ENCODE measurements at regions not wholly inside any gene's neighbourhood (a gene's known extent, or its start where the extent isn't known, plus 50 kb on each side); places are given as distances from the start of the nearest gene placed in this dataset.

DNA sequence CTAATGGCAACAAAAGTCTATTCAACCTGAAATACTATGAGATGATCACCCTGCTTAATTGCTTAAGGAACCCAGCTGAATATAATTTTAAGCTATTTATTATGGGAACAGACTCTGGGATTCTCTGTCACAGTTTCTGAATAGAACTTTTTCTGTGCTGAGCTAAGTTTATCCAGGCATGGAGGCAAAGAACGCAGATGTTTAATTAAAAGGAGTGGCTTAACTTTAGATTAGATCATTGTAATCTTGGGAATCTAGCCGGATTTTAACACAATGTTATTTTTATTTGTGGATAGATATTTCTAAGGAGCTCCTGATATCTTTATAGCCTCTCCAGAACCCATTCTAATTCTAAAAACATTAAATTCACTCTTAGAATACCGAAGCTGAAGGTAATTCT lies 353.4 kb downstream of the STIM2 start:
- POLR2A ChIA-PET, result no interaction called here
- TF ChIP-seq BCL11A (IDR thresholded peaks at IDR 0.05; ENCODE audit: low read depth, low read length) (no peak), CBFB (IDR thresholded peaks at IDR 0.05; ENCODE audit: low read depth) (no peak), RELA (IDR thresholded peaks at IDR 0.05; ENCODE audit: borderline replicate concordance, partially characterized antibody) (no peak), STAT1 (conservative IDR thresholded peaks at IDR 0.05) (no peak), ZSCAN29 (IDR thresholded peaks at IDR 0.05) (no peak), SREBF2 (IDR thresholded peaks at IDR 0.05; ENCODE audit: low read length) (no peak), HCFC1 (IDR thresholded peaks at IDR 0.05; ENCODE audit: low read length) (no peak), PAX8 (IDR thresholded peaks at IDR 0.05) (no peak), MEF2A (IDR thresholded peaks at IDR 0.05; ENCODE audit: insufficient read depth, low read depth, low read length) (no peak), SMAD1 (IDR thresholded peaks at IDR 0.05; ENCODE audit: low read depth, partially characterized antibody) (no peak), NR2C2 (IDR thresholded peaks at IDR 0.05; ENCODE audit: borderline replicate concordance, control insufficient read depth, insufficient read length, low read depth) (no peak), RUNX3 (IDR thresholded peaks at IDR 0.05; ENCODE audit: low read length) (no peak), ELK1 (IDR thresholded peaks at IDR 0.05; ENCODE audit: low read depth, low read length) (no peak), CBX5 (IDR thresholded peaks at IDR 0.05; ENCODE audit: low read depth) (no peak)
- TF ChIP-seq, protein P1, sequence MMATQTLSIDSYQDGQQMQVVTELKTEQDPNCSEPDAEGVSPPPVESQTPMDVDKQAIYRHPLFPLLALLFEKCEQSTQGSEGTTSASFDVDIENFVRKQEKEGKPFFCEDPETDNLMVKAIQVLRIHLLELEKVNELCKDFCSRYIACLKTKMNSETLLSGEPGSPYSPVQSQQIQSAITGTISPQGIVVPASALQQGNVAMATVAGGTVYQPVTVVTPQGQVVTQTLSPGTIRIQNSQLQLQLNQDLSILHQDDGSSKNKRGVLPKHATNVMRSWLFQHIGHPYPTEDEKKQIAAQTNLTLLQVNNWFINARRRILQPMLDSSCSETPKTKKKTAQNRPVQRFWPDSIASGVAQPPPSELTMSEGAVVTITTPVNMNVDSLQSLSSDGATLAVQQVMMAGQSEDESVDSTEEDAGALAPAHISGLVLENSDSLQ (IDR thresholded peaks at IDR 0.05), result no peak
- TF ChIP-seq, protein P2, sequence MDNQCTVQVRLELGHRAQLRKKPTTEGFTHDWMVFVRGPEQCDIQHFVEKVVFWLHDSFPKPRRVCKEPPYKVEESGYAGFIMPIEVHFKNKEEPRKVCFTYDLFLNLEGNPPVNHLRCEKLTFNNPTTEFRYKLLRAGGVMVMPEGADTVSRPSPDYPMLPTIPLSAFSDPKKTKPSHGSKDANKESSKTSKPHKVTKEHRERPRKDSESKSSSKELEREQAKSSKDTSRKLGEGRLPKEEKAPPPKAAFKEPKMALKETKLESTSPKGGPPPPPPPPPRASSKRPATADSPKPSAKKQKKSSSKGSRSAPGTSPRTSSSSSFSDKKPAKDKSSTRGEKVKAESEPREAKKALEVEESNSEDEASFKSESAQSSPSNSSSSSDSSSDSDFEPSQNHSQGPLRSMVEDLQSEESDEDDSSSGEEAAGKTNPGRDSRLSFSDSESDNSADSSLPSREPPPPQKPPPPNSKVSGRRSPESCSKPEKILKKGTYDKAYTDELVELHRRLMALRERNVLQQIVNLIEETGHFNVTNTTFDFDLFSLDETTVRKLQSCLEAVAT (IDR thresholded peaks at IDR 0.05), result no peak
- TF ChIP-seq, protein P3, sequence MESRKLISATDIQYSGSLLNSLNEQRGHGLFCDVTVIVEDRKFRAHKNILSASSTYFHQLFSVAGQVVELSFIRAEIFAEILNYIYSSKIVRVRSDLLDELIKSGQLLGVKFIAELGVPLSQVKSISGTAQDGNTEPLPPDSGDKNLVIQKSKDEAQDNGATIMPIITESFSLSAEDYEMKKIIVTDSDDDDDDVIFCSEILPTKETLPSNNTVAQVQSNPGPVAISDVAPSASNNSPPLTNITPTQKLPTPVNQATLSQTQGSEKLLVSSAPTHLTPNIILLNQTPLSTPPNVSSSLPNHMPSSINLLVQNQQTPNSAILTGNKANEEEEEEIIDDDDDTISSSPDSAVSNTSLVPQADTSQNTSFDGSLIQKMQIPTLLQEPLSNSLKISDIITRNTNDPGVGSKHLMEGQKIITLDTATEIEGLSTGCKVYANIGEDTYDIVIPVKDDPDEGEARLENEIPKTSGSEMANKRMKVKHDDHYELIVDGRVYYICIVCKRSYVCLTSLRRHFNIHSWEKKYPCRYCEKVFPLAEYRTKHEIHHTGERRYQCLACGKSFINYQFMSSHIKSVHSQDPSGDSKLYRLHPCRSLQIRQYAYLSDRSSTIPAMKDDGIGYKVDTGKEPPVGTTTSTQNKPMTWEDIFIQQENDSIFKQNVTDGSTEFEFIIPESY (IDR thresholded peaks at IDR 0.05), result no peak
- no peaks in the 10 kb centered on the region for H3K79me2 ChIP-seq (ENCODE audit: control insufficient read depth, insufficient read depth, low read length)
- SMC1A ChIA-PET (ENCODE audit: uncharacterized antibody, unreplicated experiment), result interaction anchor here (1.0 kb wide), 1 partner anchor 19 kb away, joined by 3 read pairs; no protein-coding TSS in a partner anchor
- no TSS peak for BruUV-seq (replicated peaks)
- H4K20me1 ChIP-seq (ENCODE audit: control insufficient read depth, insufficient read depth), result no peaks in the 10 kb centered on the region
- CTCF ChIA-PET, result no interaction called here
- no peaks in the 10 kb centered on the region for H3K27me3 ChIP-seq (replicated peaks in 1 of 2; ENCODE audit: control insufficient read depth in 2 of 2, insufficient read depth in 2 of 2, low read length in 1 of 2)
- H3K36me3 ChIP-seq (ENCODE audit: control insufficient read depth in 2 of 2, insufficient read depth in 2 of 2, low read length in 1 of 2), result no peaks in the 10 kb centered on the region
- no peak overlapping the region for H3K4me2 ChIP-seq (ENCODE audit: control insufficient read depth, insufficient read depth)
- in situ Hi-C loops (cut with MboI), result no loop called here
- H2AFZ ChIP-seq (ENCODE audit: control insufficient read depth, low read depth, low read length), result no peak overlapping the region
- H3K27ac ChIP-seq (ENCODE audit: control insufficient read depth, insufficient read depth), result no peak overlapping the region
- H3K4me1 ChIP-seq (ENCODE audit: control insufficient read depth, insufficient read depth, low read length), result no peaks in the 10 kb centered on the region
- no peak for FAIRE-seq
- 15% methylated on average over 3 of the region's 3 CpGs for WGBS (ENCODE audit: insufficient coverage, insufficient replicate concordance, low lambda C conversion rate, missing lambda C conversion rate)
- no peak overlapping the region for H3K9ac ChIP-seq (ENCODE audit: control insufficient read depth, insufficient read depth, low read length)
- intact Hi-C loops (cut with micrococcal nuclease; ENCODE audit: unreplicated experiment), result no loop called here
- no peak overlapping the region for H3K4me3 ChIP-seq
- H3K9me3 ChIP-seq (replicated peaks; ENCODE audit: control insufficient read depth, insufficient read depth, low read length), result no peaks in the 10 kb centered on the region
- no peak for ATAC-seq
- no peak for DNase-seq (ENCODE audit: low read depth, low spot score)
- RAD21 ChIA-PET (ENCODE audit: unreplicated experiment), result interaction anchor here (0.6 kb wide), 1 partner anchor 37 kb away, joined by 4 read pairs; no protein-coding TSS in a partner anchor

Measured in GM12878 (cell line).